KG1 (cell line): ENCODE measurements at regions not wholly inside any gene's neighbourhood (a gene's known extent, or its start where the extent isn't known, plus 50 kb on each side); places are given as distances from the start of the nearest gene placed in this dataset.

Experiments
- DNase-seq: peaks from one replicate; lab custom pipeline; 2025; lab: John Stamatoyannopoulos, UW

DNA sequence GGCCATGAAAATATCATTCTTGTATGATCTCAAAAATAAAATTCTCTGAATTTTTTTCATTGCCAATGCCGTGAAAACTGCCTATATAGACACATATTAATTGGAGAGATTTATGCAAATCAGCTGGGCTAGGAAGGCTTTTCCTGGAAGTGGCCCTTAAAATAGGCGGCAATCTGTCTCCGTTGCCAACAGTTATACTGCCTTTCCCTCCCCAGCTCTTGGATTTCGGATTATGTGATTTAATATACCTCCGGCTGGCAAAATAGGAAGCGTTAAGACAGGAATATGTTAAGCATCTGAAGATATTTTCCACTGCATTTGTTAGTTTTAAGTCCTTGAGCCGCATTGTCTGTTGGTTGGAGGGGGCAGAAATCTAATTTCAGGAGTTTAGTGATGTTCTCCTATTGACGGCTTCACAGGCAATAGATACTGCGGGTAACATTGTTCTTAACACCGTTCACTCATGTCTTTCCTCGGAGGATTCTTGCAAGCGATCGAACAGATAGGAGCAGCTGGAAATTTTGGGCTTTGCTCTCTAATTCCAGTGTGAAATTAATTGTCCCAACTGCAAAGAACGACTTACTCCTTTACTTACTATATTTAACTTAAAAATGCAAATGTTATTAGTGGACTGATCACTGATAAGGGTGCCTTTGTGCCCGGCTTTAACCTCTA lies 113.3 kb downstream of the LINC00237 start:
- no peak for DNase-seq

DNA sequence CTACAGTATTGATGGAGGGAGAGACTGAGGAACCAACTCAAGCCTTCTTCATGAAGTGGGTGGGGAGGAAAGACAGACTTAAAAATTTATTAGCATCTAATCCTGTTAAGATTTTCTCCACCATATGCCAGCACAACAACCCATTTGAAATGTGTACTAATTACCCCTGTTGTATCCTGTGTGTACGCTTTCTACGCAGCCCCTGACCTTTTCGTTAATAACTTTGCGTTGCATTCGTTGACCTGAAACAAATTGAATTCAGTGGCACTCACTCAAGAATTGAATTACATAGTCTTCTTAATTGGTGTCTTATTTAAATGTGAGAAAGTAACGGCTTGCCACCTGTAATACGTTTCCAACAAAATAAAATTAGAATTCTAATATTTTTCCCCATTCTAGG lies 113.9 kb downstream of the LINC00237 start:
- no peak for DNase-seq

DNA sequence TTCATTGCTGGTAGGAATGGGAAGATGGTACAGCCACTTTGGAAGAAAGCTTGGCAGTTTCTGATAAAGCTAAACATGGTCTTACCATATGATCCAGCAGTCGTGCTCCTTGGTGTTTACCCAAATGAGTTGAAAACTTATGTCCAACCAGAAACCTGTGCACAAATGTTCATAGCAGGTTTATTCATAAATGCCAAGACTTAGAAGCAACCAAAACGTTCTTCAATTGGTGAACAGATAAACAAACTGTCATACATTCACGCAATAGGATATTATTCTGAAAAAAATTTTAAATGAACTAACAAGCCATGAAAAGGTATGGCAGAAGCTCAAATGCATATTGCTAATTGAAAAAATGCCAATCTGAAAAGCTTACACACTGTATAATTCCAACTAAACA lies 117.1 kb downstream of the LINC00237 start:
- no peak for DNase-seq

DNA sequence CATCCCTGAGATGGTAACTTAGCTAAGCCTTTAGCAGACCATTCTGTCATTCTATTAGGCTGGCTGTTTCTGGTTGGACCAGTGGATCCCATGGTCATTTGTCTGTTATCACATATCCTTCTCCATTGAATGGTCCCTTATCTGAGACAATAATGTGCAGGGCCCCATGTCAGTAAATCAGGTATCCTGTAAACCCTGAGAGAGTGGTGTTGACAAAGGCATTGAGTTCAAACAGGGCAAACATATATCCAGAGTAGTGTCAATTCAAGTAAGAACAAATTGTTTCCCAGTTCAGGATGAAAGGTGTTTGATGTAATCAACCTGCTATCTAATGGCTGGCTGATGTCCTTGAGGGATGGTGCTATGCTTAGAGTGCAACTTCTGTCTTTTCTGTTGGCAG lies 126.2 kb downstream of the LINC00237 start:
- DNase-seq = no peak

DNA sequence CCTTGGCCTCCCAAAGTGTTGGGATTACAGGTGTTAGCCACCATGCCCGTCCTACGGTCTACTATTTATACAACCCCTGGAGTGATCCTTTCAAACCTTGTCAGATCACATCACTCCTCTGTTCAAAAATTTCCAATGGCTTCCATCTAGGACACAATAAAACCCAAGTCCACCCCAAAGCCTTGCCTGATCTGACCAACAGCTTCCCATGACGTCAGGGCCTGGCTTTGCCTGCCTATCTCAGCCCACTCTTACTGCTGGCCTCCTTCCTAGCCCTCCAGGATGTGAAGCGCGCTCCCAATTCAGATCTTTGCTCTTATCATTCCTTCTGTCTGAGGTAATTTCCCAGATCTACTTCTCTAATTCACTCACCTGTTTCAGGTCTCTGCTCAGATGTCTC lies 128.4 kb downstream of the LINC00237 start:
- no peak for DNase-seq

DNA sequence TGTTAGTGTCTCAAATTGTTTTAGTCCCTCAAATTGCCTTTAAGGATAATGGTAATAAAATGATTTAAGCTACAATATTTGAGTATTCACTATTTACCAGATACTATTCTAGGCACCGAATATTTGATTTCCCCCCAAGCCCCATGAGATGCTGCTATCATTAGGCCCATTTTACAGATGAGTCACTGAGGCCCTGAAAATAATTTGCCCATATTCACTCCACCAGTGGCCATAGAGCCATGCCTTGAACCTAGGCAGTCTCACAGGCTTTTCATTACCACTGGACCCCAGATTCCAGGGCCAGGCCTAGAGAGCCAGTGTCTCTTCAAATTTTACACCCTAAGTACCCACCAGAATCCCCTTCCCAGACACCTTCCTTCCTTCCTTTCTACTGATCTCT lies 133.7 kb downstream of the LINC00237 start:
- DNase-seq = no peak

DNA sequence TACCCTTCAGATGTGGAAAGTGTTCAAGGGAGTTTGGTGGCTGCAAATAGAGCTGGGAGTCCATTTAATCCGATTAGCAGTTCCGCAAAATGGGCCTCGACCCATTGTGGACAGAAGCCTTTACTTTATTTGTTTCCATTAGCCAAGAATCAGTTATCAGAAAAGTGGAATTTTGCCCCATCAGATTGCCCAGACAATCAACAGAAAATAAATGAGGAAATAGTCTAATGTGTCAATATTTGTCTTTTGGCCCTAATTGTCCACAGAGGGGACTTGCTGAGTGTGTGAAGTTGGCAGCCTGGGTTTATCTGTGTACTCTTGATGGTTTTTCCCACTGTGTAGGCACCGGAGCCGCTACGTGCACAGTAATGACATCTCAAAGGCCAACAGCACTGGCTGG lies 134.3 kb downstream of the LINC00237 start:
- no peak for DNase-seq

DNA sequence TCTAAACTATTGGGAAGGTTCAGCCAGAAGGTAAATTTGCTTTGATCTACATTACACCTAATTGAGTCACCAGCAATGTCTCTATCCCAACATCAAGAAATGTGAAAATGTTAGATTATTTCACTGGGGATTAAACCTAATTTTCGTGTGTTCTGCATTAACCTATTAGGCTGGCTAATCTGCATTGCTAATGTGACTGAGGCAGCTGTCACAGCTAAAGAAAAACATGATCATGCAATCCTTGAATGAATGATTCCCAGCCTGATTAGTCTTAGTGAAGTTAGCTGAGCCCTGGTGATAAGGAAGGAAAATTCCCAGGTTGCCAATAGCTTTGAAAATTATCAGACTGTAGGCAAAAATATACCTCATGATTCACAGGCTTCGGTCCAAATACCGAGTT lies 135.3 kb downstream of the LINC00237 start:
- no peak for DNase-seq

DNA sequence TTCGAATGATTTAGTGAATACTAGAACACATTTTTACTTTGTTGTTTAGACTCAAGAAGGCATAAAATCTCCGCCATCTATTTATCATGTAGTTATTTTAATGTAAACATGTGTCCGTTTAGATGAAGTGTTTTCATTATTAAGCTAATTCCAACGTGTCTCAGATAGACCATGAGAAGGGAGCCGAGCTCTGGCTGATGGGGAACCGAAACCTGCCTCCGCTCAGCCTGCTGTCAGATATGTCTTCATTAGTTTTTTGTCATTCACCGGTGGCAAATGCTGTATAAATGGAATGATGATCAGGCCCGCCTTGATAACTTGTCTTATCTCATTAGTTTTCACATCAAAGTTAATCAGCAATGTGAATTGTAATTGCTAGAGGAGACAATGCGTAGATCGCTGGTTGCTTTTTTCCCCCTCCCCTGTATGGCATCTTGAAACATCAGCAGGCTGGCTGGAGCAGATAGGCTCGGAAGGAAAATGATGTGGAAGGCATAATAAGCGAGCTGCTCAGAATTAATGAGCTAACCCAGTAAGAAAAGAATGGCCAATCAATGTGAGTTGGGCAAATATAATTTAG lies 136.4 kb downstream of the LINC00237 start:
- no peak for DNase-seq

DNA sequence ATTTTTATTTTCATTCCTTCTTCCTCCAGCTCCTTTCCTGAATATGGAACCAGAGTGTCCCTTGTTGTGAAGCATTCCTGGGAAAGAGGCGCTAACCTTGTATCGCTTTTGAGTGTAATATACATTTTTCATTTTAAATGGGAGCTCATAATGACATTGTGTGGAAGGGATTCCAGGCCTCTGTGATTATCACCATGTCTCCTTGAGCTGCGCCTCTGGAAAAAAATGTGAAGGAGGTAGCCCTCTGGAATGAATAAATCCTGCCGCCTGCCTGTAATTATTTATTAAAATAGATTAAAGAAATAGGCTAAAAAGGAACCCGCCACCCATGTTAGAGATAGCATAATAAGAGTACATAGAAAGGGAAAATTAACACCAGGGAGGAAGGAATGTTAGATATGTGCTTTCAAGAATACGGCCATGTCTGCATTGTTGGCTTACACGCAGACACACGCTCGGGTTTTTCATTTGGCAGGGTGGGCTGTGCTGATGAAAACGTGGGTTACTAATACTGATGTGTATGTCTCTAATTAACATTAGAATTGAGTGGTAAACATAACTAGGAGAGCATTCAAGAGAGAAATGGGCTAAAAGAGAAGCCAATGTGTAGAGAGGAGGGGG lies 138.5 kb downstream of the LINC00237 start:
- DNase-seq = no peak

DNA sequence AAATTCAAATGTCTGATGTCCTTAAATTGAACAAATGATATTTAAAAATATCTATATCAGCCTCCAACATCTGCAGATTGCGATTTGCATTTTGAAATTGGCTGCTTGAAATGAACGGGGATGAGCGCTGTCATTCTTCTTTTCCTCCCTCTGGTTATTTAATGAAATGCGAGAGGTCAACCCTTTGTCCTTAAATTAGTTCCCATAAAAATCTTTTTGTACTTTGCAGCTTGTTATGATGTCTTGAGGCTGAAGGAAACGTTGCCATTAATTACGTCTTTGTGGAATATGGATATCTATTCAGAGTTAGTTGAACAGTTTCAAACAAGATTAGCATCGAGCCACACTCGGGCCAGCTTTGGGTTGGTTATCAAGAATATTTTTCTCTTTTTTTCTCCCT lies 140.0 kb downstream of the LINC00237 start:
- DNase-seq = no peak

DNA sequence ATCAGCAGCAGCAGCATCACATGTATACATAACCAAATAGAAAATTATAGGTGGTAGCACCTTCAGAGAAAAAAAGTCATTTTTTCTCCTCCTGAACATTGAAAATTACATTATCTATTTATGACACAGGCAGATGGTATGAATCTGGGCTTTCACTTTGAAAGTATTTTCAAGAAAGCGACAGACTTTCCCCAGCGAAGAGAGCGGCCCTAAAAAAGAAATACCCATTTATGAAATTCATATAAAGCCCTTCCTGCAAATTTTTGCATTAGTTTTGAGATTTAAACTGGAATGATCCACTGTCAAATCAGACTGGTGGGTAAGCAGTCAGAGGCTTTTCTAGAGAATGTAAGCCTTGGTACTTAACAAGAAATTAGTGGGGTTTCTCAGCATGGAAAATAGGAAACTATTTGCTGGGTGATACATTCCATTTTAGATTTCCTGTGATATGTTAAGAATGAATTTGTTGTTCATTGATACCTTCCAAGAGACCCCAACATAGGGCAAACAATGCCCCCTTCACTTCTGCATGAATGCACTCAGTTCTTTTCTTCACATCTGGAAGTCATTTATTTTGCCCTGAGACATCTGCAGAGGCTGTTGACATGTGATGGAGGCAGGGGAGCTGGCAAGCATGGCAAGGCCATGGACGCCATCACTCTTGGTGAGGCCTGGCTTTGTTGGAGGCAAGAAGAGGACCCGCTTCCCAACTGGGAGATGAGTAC lies 147.0 kb downstream of the LINC00237 start:
- DNase-seq = no peak

DNA sequence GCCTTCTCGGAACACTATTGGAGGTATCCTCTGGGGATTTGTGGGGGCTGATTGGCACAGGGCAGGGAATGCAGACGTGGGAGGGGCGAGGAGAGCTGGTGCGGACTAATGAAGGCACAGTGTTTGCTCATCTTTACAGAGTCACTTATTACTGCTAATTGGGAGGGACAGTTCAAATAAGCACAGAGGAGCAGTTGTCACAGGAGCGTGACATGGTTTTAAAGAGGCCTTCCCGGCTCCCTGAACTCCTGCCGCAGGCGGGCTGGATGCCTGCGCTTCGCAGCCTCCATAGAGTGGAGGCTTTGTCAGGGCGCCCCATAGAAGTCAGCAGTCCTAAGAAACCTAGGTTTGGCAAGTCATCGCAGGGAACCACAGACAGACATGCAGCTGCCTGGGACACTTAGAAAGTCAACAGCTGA lies 149.6 kb downstream of the LINC00237 start:
- no peak for DNase-seq

DNA sequence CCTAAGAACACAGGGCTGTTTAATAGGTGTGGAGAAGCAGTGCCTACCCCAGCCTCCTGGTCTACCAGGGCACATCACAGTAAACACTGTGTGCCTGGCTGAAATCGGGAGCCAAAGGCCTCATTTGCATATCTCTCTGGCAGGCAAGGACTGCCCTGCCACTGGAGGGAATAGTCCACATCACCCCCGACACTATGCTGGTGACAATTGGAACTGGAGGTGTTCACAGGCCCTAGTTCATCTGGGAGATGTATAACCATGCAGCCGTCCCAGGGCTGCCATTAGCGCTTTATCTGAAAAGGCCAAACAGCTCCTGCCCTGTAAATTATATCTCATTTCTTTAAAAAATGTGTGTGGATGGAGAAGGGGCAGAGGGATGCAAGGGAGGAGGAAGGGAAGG lies 150.3 kb downstream of the LINC00237 start:
- no peak for DNase-seq

DNA sequence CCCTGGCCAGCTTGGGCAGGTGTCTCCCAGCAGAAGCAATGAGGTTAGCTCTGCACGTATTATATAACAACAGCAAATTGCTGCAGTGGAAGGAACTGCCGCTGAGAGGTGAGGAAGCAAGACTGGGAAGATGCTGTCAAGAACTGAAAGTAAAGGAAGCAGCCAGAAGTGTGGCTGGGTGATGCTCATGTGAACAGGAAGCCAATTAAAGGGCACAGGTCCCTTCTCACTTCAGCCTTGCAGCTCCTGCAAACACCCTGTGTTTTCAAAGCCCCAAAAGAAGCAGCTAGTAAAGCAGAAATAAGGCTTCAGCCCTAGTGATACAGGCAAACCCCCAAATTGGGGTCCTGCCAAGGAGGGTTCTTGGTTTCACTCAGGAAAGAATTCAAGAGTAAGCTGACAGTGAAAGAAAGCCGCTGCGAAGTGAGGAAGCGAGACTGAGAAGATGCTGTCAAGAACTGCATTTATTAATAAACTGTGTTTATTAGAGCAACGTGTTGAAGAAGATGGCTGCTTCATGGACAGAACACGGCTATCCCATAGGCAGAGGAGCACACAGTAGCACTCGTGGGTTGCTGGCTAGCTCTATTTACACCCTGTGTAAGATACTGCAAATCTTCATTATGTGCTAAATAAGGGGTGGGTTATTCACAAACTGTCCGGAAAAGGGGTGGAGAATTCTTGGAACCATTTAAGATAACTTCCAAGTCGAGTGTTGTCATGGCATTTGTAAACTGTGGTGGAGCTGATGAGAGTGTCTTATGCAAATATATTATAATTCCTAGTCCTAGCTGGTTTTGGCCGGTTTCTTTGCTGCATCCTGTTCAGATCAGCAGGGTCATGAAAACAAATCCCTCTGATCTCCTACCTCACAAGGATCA lies 152.2 kb downstream of the LINC00237 start:
- DNase-seq = no peak

DNA sequence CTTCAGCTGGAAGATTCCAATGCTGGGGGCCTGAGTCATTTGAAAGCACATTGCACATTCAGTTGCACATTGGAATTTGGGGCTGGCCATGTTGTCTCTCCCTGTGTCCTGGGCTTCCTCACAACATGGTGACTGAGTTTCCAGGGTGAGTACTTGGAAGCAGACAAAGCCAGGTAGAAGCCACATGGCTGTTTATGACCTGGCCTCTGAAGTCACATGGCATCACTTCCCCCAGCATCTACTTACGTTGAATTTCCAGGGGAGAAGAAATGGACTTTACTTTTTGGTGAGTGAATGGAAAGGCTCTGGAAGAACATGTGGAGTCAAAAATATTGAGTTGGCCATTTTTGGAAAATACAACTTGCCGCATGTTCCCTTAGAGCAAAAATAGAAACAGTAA lies 155.5 kb downstream of the LINC00237 start:
- no peak for DNase-seq

DNA sequence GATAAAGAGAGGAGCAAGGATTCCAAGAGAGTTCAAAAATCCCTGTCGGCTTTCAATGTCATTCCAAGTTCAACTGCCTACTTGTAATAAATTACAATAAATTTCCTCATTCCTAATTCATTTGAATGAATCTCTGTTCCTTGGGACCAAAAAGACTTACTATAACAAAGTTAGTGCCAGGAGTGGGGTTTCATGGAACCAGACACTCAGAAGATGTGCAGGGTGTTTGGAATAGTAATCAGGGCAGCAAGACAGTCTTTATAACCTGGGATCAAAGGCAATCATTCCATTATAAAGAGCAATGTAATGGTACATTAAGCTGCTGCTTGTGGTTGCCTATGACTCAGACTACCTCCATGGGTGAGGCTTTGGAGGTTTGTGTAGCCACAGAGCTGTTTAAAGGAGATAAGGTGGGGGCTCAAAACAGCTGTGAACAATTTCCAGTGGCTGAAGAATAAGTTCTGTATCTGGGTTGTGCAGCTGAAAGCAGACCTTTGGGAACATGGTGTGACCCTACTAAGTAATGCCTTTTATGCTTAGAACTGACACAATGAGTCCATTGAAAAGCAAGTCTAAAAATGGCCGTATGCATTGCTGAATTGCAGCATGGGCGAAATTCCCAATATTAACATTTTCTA lies 159.9 kb downstream of the LINC00237 start:
- no peak for DNase-seq

DNA sequence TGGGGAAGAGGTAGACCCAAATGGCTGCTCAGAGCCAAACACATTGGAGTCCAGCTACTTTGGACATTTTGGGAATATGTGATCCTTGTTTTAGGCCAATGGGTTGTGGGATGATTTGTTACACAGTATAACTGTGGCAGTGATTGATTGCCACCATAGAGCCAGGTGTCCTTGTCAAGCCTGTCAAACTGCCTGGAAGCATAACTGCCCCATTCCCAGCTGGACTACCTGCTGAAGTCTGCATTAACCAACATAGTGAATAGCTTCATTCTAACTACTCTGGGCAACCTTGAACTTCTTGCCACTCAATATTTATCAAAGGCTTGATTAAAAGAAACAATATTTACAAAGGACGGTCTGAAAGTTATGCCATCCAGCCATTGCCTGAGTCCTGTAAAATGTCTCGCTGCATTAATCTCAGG lies 164.7 kb downstream of the LINC00237 start:
- no peak for DNase-seq

DNA sequence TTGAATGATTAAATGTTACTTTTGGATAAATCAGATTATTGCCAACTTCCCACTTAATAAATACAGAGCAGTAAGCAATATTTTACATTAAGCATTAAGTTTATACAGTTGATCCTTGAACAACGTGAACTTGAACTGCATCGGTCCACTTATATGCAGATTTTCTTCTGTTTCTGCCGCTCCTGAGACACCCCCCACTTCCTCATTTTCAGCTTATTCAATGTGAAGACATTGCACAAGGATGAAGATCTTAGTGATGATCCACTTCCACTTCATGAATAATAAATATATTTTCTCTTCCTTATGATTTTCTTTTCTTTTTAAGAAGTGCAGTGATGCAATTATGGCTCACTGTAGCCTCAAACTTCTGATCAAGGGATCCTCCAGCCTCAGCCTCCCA lies 167.2 kb downstream of the LINC00237 start:
- DNase-seq = no peak

DNA sequence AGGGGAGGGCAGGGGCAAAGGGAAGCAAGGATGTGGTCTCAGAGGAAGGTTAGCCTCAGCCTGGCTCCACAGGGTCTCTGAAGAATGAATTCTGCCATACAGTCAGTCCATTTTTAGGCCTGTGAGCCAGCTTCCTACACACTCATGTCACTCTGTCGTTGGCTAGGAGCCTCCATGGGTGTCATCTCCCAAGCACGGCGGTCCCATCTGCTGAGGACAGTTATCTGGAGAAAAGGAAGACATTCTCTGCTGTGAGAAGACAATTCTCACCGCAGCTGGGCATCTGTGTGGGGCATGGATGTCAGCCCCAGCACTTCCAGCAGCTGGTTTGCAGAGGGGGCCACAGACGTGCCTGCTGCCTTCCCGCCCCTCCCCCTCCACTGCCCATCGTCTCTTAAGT lies 167.6 kb downstream of the LINC00237 start:
- no peak for DNase-seq

DNA sequence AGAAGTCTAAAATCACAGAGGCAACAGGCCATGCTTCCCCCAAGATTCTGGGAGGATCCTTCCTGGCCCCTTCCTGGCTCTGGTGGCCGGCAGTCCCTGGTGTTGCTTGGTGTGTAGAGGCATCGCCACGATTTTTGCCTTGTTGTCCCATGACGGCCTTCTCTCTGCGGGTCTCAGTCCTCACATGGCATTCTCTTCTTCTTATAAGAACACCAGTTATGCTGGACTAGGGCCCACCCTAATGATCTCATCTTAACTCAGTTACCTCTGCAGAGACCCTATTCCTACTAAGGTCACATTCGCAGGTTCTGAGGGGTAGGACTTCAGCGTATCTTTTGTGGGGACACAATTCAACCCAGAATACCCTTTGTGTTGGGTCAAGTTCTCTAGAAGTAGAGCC lies 168.0 kb downstream of the LINC00237 start:
- no peak for DNase-seq
